ENCODE measurements at regions not wholly inside any gene's neighbourhood (a gene's known extent, or its start where the extent isn't known, plus 50 kb on each side); places are given as distances from the start of the nearest gene placed in this dataset.
"Not testable (repeated sequence)": the region's sequence is repeated elsewhere in the genome, so short reads cannot be mapped to it uniquely, and the experiment has no call there.

- no peak for DNase-seq (ENCODE audit: extremely low spot score)
- TF ChIP-seq CTCF (IDR thresholded peaks at IDR 0.05; ENCODE audit: control extremely low read depth, extremely low read depth, low read depth, missing control alignments), result no peak
- ChIA-PET CTCF (interaction anchor here (1.2 kb wide), 1 partner anchor 8 kb away, joined by 3 read pairs; no protein-coding TSS in a partner anchor), POLR2A (no interaction called here)
Observed at GRCh38 chr2:65991381-65992197, 443.3 kb upstream of the MEIS1 start.

- no peak for DNase-seq (ENCODE audit: extremely low spot score)
- no peak for TF ChIP-seq CTCF (IDR thresholded peaks at IDR 0.05; ENCODE audit: control extremely low read depth, extremely low read depth, low read depth, missing control alignments)
- ChIA-PET CTCF (no interaction called here), POLR2A (no interaction called here)
Observed at GRCh38 chr2:65985986-65986385, 448.9 kb upstream of the MEIS1 start.

- CTCF ChIA-PET, result no interaction called here
Observed at GRCh38 chr2:65980531-65980930, 454.4 kb upstream of the MEIS1 start.

GRCh38 chr2:65979446-65979845, 455.5 kb upstream of the MEIS1 start:
- ChIA-PET CTCF (interaction anchor here (0.7 to 1.1 kb wide), 2 partner anchors 10 to 46 kb away, joined by 3 to 4 read pairs; no protein-coding TSS in a partner anchor), POLR2A (no interaction called here)
- no peak for TF ChIP-seq CTCF (IDR thresholded peaks at IDR 0.05; ENCODE audit: control extremely low read depth, extremely low read depth, low read depth, missing control alignments)
- DNase-seq (ENCODE audit: extremely low spot score), result no peak

More at GRCh38 chr2:65980531-65980930, 454.4 kb upstream of the MEIS1 start:
- no peak for DNase-seq (ENCODE audit: extremely low spot score)
- POLR2A ChIA-PET, result no interaction called here
- no peak for TF ChIP-seq CTCF (IDR thresholded peaks at IDR 0.05; ENCODE audit: control extremely low read depth, extremely low read depth, low read depth, missing control alignments)

GRCh38 chr2:65974067-65974723, 460.7 kb upstream of the MEIS1 start:
- ChIA-PET CTCF (interaction anchor here (1.1 to 1.5 kb wide), 4 partner anchors 16 to 19 kb away, joined by 3 read pairs; no protein-coding TSS in a partner anchor), POLR2A (no interaction called here)
- no peak for DNase-seq (ENCODE audit: extremely low spot score)
- TF ChIP-seq CTCF (IDR thresholded peaks at IDR 0.05; ENCODE audit: control extremely low read depth, extremely low read depth, low read depth, missing control alignments), result no peak

GRCh38 chr2:65969161-65969560, 465.8 kb upstream of the MEIS1 start:
- DNase-seq (ENCODE audit: extremely low spot score), result no peak
- POLR2A ChIA-PET, result no interaction called here
- CTCF ChIA-PET, result no interaction called here
- no peak for TF ChIP-seq CTCF (IDR thresholded peaks at IDR 0.05; ENCODE audit: control extremely low read depth, extremely low read depth, low read depth, missing control alignments)

- CTCF ChIA-PET; DNase-seq (ENCODE audit: extremely low spot score); POLR2A ChIA-PET: not testable (repeated sequence)
Observed at GRCh38 chr2:65963303-65963702, 471.6 kb upstream of the MEIS1 start.

Measured in GM10248 (cell line).